Skeletal muscle satellite cell (primary cell): ENCODE measurements at regions not wholly inside any gene's neighbourhood (a gene's known extent, or its start where the extent isn't known, plus 50 kb on each side); places are given as distances from the start of the nearest gene placed in this dataset.

ENCODE experiments used
- H3K27me3 ChIP-seq: 2 replicates; pipeline ENCODE4 v1.7.0; 2013; ENCODE audit warnings: low read length; ENCODE audit not compliant: control insufficient read depth, insufficient read depth
- H3K36me3 ChIP-seq: 2 replicates; pipeline ENCODE4 v1.7.0; 2013; ENCODE audit warnings: mild to moderate bottlenecking, control low read depth, low read length; ENCODE audit not compliant: insufficient read depth
- H3K4me1 ChIP-seq: 2 replicates; pipeline ENCODE4 v1.7.0; 2013; ENCODE audit warnings: low read length; ENCODE audit not compliant: control insufficient read depth, insufficient read depth
- H3K4me2 ChIP-seq: 2 replicates; pipeline ENCODE4 v1.7.0; 2013; ENCODE audit warnings: mild to moderate bottlenecking, low read length
- H3K4me3 ChIP-seq: 2 replicates; pipeline ENCODE4 v1.7.0; 2013; ENCODE audit warnings: low read length
- H3K9ac ChIP-seq: 2 replicates; pipeline ENCODE4 v1.7.0; 2013; ENCODE audit warnings: mild to moderate bottlenecking, low read depth, low read length, moderate library complexity
- H3K9me3 ChIP-seq: replicated peaks from 2 replicates; pipeline ENCODE4 v1.7.0; 2013; ENCODE audit warnings: mild to moderate bottlenecking, control low read depth, low read length

GRCh38 chr4:23237771-23238170 is 545.0 kb downstream of the GBA3 start:
- Histone ChIP-seq H3K9me3 (no peaks in the 10 kb centered on the region), H3K4me3 (no peak overlapping the region), H3K27me3 (no peaks in the 10 kb centered on the region), H3K9ac (no peak overlapping the region), H3K4me2 (no peak overlapping the region), H3K4me1 (no peaks in the 10 kb centered on the region), H3K36me3 (no peaks in the 10 kb centered on the region)

GRCh38 chr4:23235628-23236390 is 543.1 kb downstream of the GBA3 start:
- H3K4me3 ChIP-seq = no peak overlapping the region
- no peak overlapping the region for H3K4me2 ChIP-seq
- no peaks in the 10 kb centered on the region for H3K27me3 ChIP-seq
- no peaks in the 10 kb centered on the region for H3K4me1 ChIP-seq
- H3K36me3 ChIP-seq = no peaks in the 10 kb centered on the region
- H3K9ac ChIP-seq = no peak overlapping the region
- H3K9me3 ChIP-seq = no peaks in the 10 kb centered on the region

GRCh38 chr4:23234716-23235115 is 542.0 kb downstream of the GBA3 start:
- Histone ChIP-seq H3K4me1 (no peaks in the 10 kb centered on the region), H3K4me3 (no peak overlapping the region), H3K9ac (no peak overlapping the region), H3K4me2 (no peak overlapping the region), H3K36me3 (no peaks in the 10 kb centered on the region), H3K9me3 (no peaks in the 10 kb centered on the region), H3K27me3 (no peaks in the 10 kb centered on the region)

GRCh38 chr4:23234018-23234417 is 541.3 kb downstream of the GBA3 start:
- H3K9ac ChIP-seq = no peak overlapping the region
- no peaks in the 10 kb centered on the region for H3K27me3 ChIP-seq
- no peak overlapping the region for H3K4me3 ChIP-seq
- H3K4me1 ChIP-seq = no peaks in the 10 kb centered on the region
- no peaks in the 10 kb centered on the region for H3K36me3 ChIP-seq
- no peak overlapping the region for H3K4me2 ChIP-seq
- no peaks in the 10 kb centered on the region for H3K9me3 ChIP-seq

GRCh38 chr4:23233596-23233995 is 540.9 kb downstream of the GBA3 start:
- no peaks in the 10 kb centered on the region for H3K36me3 ChIP-seq
- no peaks in the 10 kb centered on the region for H3K4me1 ChIP-seq
- no peak overlapping the region for H3K4me2 ChIP-seq
- no peaks in the 10 kb centered on the region for H3K9me3 ChIP-seq
- no peaks in the 10 kb centered on the region for H3K27me3 ChIP-seq
- no peak overlapping the region for H3K4me3 ChIP-seq
- H3K9ac ChIP-seq = no peak overlapping the region

GRCh38 chr4:23232987-23233386 is 540.2 kb downstream of the GBA3 start:
- no peaks in the 10 kb centered on the region for H3K4me1 ChIP-seq
- H3K4me3 ChIP-seq = no peak overlapping the region
- H3K9ac ChIP-seq = no peak overlapping the region
- H3K27me3 ChIP-seq = no peaks in the 10 kb centered on the region
- H3K4me2 ChIP-seq = no peak overlapping the region
- H3K9me3 ChIP-seq = no peaks in the 10 kb centered on the region
- no peaks in the 10 kb centered on the region for H3K36me3 ChIP-seq

GRCh38 chr4:23225564-23225963 is 532.8 kb downstream of the GBA3 start:
- no peaks in the 10 kb centered on the region for H3K9me3 ChIP-seq
- no peaks in the 10 kb centered on the region for H3K36me3 ChIP-seq

GRCh38 chr4:23224684-23225420 is 532.1 kb downstream of the GBA3 start:
- Histone ChIP-seq H3K9me3 (no peaks in the 10 kb centered on the region), H3K27me3 (no peaks in the 10 kb centered on the region), H3K4me3 (no peak overlapping the region)

More at GRCh38 chr4:23225564-23225963, 532.8 kb downstream of the GBA3 start:
- H3K27me3 ChIP-seq = no peaks in the 10 kb centered on the region
- no peak overlapping the region for H3K4me3 ChIP-seq
- no peak overlapping the region for H3K4me2 ChIP-seq
- H3K4me1 ChIP-seq = no peaks in the 10 kb centered on the region
- H3K9ac ChIP-seq = no peak overlapping the region

GRCh38 chr4:23220911-23221310 is 528.2 kb downstream of the GBA3 start:
- no peak overlapping the region for H3K4me3 ChIP-seq
- H3K9me3 ChIP-seq = no peaks in the 10 kb centered on the region
- H3K36me3 ChIP-seq = no peaks in the 10 kb centered on the region
- no peak overlapping the region for H3K9ac ChIP-seq
- H3K4me1 ChIP-seq = no peaks in the 10 kb centered on the region
- no peak overlapping the region for H3K4me2 ChIP-seq
- H3K27me3 ChIP-seq = no peaks in the 10 kb centered on the region

More at GRCh38 chr4:23224684-23225420, 532.1 kb downstream of the GBA3 start:
- Histone ChIP-seq H3K4me2 (no peak overlapping the region), H3K4me1 (no peaks in the 10 kb centered on the region), H3K9ac (no peak overlapping the region), H3K36me3 (no peaks in the 10 kb centered on the region)

GRCh38 chr4:23219779-23220408 is 527.2 kb downstream of the GBA3 start:
- Histone ChIP-seq H3K9ac (no peak overlapping the region), H3K27me3 (no peaks in the 10 kb centered on the region)

GRCh38 chr4:23213198-23213597 is 520.5 kb downstream of the GBA3 start:
- no peaks in the 10 kb centered on the region for H3K4me1 ChIP-seq
- no peaks in the 10 kb centered on the region for H3K27me3 ChIP-seq
- H3K4me3 ChIP-seq = no peak overlapping the region
- H3K9ac ChIP-seq = no peak overlapping the region
- no peaks in the 10 kb centered on the region for H3K9me3 ChIP-seq
- H3K4me2 ChIP-seq = no peak overlapping the region
- H3K36me3 ChIP-seq = no peaks in the 10 kb centered on the region

More at GRCh38 chr4:23219779-23220408, 527.2 kb downstream of the GBA3 start:
- H3K9me3 ChIP-seq = no peaks in the 10 kb centered on the region
- no peak overlapping the region for H3K4me3 ChIP-seq
- H3K36me3 ChIP-seq = no peaks in the 10 kb centered on the region
- no peak overlapping the region for H3K4me2 ChIP-seq
- no peaks in the 10 kb centered on the region for H3K4me1 ChIP-seq
